AG10803 (cell line): ENCODE measurements at regions not wholly inside any gene's neighbourhood (a gene's known extent, or its start where the extent isn't known, plus 50 kb on each side); places are given as distances from the start of the nearest gene placed in this dataset.

ENCODE experiments used
- DNase-seq: peaks from one replicate; pipeline ENCODE4 v3.0.0; 2010; ENCODE audit warnings: low read depth
- H3K4me3 ChIP-seq: 2 replicates; pipeline ENCODE4 v1.5.1; 2011; ENCODE audit warnings: mild to moderate bottlenecking, low read length, control low read depth
- TF ChIP-seq, protein P1 (sequence below): conservative IDR thresholded peaks from 2 replicates; pipeline ENCODE4 v1.5.1; 2011; ENCODE audit warnings: mild to moderate bottlenecking, low read length, control low read depth, inconsistent platforms

DNA sequence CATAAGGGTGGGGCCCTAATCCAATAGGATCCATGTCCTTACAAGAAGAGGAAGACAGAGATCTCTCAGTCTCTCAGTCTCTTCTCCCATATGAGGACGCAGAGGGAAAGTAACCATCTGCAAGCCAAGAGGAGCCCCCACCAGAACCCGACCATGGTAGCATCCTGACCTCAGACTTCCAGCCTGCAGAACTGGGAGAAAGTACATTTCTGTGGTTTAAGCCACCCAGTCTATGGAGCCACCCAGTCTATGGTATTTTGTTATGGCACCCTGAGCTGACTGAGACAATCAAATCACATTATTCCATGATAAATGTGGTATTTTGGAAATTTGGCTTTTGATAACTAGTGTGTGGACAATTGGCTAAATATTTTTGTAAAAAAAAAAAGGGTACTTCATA, 101.5 kb upstream of the TMC3 start:
- TF ChIP-seq, protein P1, sequence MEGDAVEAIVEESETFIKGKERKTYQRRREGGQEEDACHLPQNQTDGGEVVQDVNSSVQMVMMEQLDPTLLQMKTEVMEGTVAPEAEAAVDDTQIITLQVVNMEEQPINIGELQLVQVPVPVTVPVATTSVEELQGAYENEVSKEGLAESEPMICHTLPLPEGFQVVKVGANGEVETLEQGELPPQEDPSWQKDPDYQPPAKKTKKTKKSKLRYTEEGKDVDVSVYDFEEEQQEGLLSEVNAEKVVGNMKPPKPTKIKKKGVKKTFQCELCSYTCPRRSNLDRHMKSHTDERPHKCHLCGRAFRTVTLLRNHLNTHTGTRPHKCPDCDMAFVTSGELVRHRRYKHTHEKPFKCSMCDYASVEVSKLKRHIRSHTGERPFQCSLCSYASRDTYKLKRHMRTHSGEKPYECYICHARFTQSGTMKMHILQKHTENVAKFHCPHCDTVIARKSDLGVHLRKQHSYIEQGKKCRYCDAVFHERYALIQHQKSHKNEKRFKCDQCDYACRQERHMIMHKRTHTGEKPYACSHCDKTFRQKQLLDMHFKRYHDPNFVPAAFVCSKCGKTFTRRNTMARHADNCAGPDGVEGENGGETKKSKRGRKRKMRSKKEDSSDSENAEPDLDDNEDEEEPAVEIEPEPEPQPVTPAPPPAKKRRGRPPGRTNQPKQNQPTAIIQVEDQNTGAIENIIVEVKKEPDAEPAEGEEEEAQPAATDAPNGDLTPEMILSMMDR = no peak
- DNase-seq = no peak
- H3K4me3 ChIP-seq = no peak overlapping the region

DNA sequence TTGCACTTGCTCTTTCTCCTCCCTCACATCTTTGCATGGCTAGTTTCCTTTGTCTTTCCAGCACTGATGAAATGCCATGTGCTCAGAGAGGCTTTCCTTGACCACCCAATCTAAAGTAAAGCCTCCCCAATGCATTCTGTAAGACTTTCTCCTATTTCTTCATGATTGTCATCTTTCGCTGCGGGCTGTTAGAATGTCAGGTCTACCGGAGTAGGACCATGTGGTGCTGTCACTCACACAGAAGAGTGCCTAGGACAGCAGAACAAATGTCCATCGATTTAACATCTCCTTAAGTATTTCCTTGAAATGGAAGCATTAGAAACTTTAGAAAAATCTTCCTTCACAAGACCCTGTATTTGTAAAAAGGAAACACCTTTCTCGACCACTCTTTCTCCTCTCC, 99.9 kb upstream of the TMC3 start:
- TF ChIP-seq, protein P1 = no peak
- no peak for DNase-seq
- no peak overlapping the region for H3K4me3 ChIP-seq

DNA sequence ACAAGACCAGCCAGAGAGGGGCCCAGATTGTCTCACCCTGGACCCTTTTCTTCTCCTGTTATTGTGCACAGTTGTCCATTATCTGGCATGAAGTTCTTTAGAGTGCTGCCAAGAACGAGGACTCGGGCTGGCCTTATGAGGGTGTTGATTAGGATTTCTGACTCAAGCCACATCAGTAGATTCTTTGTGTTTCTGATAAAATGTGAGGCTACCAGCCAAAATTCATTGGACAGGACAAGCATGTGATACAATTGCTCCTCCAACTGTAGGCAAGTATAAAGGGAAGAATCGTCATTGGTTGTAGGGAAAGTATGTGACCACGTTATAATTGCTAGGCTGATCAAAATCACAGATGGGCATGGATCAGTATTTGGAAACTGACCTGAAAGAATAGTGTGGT, 99.2 kb upstream of the TMC3 start:
- TF ChIP-seq, protein P1 = no peak
- DNase-seq = no peak
- no peak overlapping the region for H3K4me3 ChIP-seq

DNA sequence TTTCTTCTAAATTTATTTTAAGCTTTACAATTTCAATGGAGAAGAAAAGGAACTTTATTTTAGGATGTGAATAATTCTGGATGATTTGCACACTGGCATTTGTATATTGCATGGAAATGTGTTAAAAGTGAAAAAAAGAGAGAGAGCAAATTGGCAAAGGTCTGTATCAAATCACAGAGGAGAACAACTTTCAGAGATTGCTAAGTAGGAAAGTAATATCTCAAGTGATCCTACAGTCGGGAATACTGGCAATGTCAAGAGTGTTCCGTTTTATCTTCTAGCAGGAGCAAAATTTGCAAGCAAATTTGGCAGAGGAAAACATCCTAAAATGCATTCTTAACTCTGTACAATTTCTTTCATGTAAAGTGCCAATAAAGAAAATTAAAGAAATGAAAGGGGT, 97.1 kb upstream of the TMC3 start:
- H3K4me3 ChIP-seq = no peak overlapping the region
- TF ChIP-seq, protein P1 = no peak
- no peak for DNase-seq

DNA sequence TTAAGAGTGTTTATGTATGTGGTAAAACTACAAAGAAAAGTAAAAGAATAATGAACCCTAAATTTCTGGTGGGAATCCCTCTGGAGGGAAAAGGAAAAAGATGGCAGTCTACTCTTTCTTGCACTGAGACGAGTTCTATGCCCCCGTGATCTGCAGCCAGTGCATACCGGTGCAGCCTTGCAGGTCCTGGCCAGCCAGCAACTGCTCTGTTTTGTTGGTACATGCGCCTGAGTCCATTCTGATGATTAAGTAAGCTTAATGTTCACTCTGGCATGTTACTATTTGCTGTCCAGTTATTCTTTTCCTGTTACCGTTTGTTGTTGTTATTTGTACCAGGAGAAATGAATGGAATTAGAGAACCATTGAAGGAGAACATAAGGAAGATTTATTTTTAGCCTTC, 95.1 kb upstream of the TMC3 start:
- no peak for DNase-seq
- TF ChIP-seq, protein P1 = no peak

DNA sequence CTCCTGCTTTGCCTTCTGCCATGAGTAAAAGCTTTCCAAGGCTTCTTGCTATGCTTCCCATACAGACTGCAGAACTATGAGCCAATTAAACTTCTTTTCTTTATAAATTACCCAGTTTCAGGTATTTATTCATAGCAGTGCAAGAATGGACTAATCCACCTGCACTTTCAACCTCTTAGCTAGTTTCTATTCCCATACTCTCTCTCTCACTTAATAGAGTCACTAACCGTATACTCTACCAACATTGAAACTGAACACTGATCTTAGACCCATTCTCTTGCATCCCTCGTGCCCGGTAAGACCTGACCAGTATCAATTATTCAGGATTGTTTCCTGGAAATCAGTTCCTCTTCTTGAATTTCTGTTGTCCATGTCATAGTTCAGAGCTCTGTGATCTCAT, 92.7 kb upstream of the TMC3 start:
- DNase-seq = no peak
- no peak overlapping the region for H3K4me3 ChIP-seq
- TF ChIP-seq, protein P1 = no peak

More for the DNA sequence above, 95.1 kb upstream of the TMC3 start:
- H3K4me3 ChIP-seq = no peak overlapping the region

DNA sequence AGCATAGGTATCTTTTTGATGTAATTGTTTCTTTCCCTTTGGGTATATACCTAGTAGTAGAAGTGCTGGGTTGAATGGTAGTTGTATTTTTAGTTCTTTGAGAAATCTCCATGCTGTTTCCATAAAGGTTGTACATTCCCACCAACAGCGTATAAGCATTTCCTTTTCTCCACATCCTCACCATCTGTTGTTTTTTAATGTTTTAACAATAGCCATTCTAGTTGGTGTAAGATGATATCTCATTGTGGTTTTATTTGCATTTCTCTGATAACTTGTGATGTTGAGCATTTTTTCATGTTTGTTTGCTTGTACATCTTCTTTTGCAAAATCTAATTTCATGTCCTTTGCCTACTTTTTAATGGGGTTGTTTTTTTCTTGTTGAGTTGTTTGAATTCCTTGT, 80.0 kb upstream of the TMC3 start:
- no peak for DNase-seq
- TF ChIP-seq, protein P1 = no peak
- H3K4me3 ChIP-seq = no peak overlapping the region
